Heart left ventricle (tissue), 16 donors: ENCODE measurements at regions not wholly inside any gene's neighbourhood (a gene's known extent, or its start where the extent isn't known, plus 50 kb on each side); places are given as distances from the start of the nearest gene placed in this dataset.

Experiments
- ATAC-seq, 4 donors: fragments of 200-7000 bp; cut with Tn5 transposase; one replicate each; pipeline ENCODE4 v1.9.1; 2020 to 2022; ENCODE audit warnings: moderate library complexity in 4 of 4, mild to moderate bottlenecking in 3 of 4, moderate number of reproducible peaks in 1 of 4
- DNase-seq, 5 donors: peaks; one replicate each; pipeline ENCODE4 v3.0.0-alpha.2; 2020
- H3K27ac ChIP-seq, 12 donors: fragments of 200-600 bp; sonication (generic) in 4 of 12; one replicate each; pipeline versions ENCODE4 v1.5.0 to v1.8.0; 2016 to 2022; ENCODE audit warnings: mild to moderate bottlenecking in 2 of 12
- H3K27me3 ChIP-seq, 9 donors: fragments of 200-600 bp; sonication (generic) in 2 of 9; one replicate each; pipeline versions ENCODE4 v1.5.1 to v1.8.0; 2016 to 2022; ENCODE audit warnings: mild to moderate bottlenecking in 3 of 9
- H3K36me3 ChIP-seq, 9 donors: fragments of 200-600 bp; sonication (generic) in 2 of 9; one replicate each; pipeline versions ENCODE4 v1.5.0 to v1.8.0; 2018 to 2022; ENCODE audit warnings: mild to moderate bottlenecking in 2 of 9
- H3K4me1 ChIP-seq, 12 donors: fragments of 200-600 bp; sonication (generic) in 4 of 12; one replicate each; pipeline versions ENCODE4 v1.5.0 to v1.8.0; 2016 to 2022; ENCODE audit warnings: mild to moderate bottlenecking in 3 of 12
- H3K4me3 ChIP-seq, 12 donors: fragments of 200-600 bp; sonication (generic) in 4 of 12; one replicate each; pipeline versions ENCODE4 v1.5.0 to v1.8.0; 2017 to 2022; ENCODE audit warnings: mild to moderate bottlenecking in 9 of 12, moderate library complexity in 4 of 12
- H3K9me3 ChIP-seq, 12 donors: fragments of 200-600 bp; sonication (generic) in 4 of 12; one replicate each; pipeline versions ENCODE4 v1.5.0 to v1.8.0; 2016 to 2022; ENCODE audit warnings: mild to moderate bottlenecking in 1 of 12
- CTCF ChIP-seq, 12 donors: fragments of 200-600 bp; sonication (generic) in 4 of 12; IDR thresholded peaks; one replicate each; pipeline versions ENCODE4 v1.5.0 to v1.8.0; 2018 to 2022; ENCODE audit warnings: antibody characterized with exemption in 12 of 12, mild to moderate bottlenecking in 5 of 12
- POLR2A ChIP-seq, 2 donors: fragments of 450-650 bp; IDR thresholded peaks; one replicate each; pipeline ENCODE4 v1.6.1; 2017; ENCODE audit warnings: antibody characterized with exemption in 2 of 2, mild to moderate bottlenecking in 2 of 2, moderate library complexity in 2 of 2
- WGBS, 4 donors: extraction: QIAGEN DNeasy Blood & Tissue Kit in 2 of 4; methylation state at CpG; one replicate each; pipeline versions ENCODE4 v1.1.5 to v1.1.7; 2013 to 2018; 5-methylcytosine and 5-hydroxymethylcytosine counted together
- intact Hi-C, 10 donors: fragments of 100-400 bp; cut with DNase I; formaldehyde crosslinking; loops; one replicate each; pipeline versions ENCODE4 v1.11.1 to v1.14.2; 2022
- donor health status: ischemic (EF 13 %, LVEDD 7.1; RV severe dilation, severe dysfunction).
- donor health status: healthy with polysubstance abuse.
- donor health status: DM: no; HTN: yes; CAD: no.
- donor health status: DM: no; HTN: no; CAD: no.
- donor health status: ischemic (EF 25% LVEDD 6.9; RV normal size, moderate dysfunction).
- donor health status: ischemic (EF 25% LVEDD 5.7; RV mildly dilated, moderate dysfunction).
- donor health status: healthy.
- donor health status: DM: yes; HTN: yes; CAD: no.
- donor health status: ischemic (EF 35%, LVEDD 5.7; RV mildly dilated, moderate dysfunction).
- donor health status: nonischemic (EF 11% LVEDD 7.7; RV severe dilation, severe dysfunction).
- donor health status: DM: yes; HTN: yes; CAD: no.
- donor health status: PGD.
- donor health status: ischemic (EF 29% LVEDD 5.4; RV normal size, mild dysfunction).
- donor health status: nonischemic (EF 23%, LVEDD 6.1; RV moderate dilation, normal function).

DNA sequence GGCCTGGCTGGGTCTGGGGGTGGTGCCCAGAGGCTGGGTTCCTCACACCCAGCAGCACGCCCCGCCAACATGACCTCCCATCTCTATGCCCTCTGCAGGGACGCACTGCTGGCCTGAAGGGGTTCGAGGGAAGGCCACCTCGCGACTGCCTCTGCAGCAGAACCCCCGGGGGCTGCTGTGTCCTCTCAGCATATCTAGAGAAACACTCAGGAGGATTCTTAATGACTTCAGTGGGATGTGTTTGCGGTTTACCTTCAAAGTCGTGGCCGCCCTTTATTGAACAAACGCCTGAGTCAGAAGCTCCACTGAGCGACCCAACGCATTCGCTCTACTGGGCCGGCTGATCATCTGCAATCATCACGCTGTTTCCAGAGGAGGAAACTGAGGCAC lies 54.8 kb upstream of the GATA5 start:
- WGBS, 4 donors, result 82 to 90% (median 88%) methylated on average over 14 to 16 of the region's 16 CpGs
- intact Hi-C loops, result no loop called here
- DNase-seq (no peak), ATAC-seq (no peak)
- H3K27ac ChIP-seq, result peak overlapping the region in 5 of 12 donors; percentile 22 to 73 (median 39)
- H3K4me1 ChIP-seq, result peaks cover 0 to 30% (median 7%) of the 10 kb centered on the region in 12 donors
- H3K4me3 ChIP-seq, result no peak overlapping the region
- TF ChIP-seq CTCF (IDR thresholded peaks at IDR 0.05) (no peak), POLR2A (IDR thresholded peaks at IDR 0.05) (no peak)
- H3K36me3 ChIP-seq, result no peaks in the 10 kb centered on the region
- H3K9me3 ChIP-seq, result no peaks in the 10 kb centered on the region
- H3K27me3 ChIP-seq, result peaks cover 0 to 25% (median 0%) of the 10 kb centered on the region in 9 donors

DNA sequence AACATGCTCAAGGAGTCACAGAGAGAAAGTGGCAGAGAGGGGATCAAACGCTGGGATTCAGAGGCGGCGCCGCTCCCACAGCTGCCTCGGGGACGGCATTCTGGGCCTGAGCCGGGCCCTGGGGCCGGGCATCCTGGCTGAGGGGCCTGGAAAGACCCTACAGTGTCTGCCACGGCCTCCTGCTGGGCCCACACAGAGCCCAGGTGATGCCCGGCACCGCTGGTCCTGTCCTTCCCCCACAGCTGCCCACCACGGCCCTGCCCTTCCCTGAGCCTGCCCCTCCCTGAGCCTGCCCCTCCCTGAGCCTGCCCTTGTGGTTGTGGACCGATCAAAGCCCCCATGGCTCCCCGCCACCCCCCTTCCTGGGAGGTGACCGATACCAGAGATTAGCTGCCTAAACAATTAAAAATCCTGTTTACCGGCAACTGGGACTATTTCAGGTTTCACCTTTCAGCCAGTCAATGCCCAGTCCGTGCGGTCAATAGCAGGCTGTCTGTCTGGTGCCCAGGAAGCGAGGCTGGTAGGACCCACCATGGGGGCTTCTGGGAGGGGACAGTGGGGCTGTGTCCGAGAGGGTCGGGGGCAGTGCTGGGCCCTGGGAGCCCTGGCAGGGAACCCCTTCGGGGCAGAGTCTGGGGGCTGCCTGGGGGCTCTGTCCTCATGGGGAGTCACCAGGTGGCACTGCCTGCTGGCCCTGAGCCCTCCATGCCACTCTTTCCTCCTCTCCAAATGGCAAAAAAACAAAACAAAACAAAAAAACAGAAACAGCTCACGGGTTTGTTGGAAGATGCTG lies 55.4 kb upstream of the GATA5 start:
- H3K9me3 ChIP-seq, result no peaks in the 10 kb centered on the region
- H3K27me3 ChIP-seq, result peaks cover 0 to 19% (median 0%) of the 10 kb centered on the region in 9 donors
- 78 to 90% (median 88%) methylated on average over 23 of the region's 23 CpGs for WGBS, 4 donors
- TF ChIP-seq POLR2A (IDR thresholded peaks at IDR 0.05) (no peak), CTCF (IDR thresholded peaks at IDR 0.05) (no peak)
- H3K4me3 ChIP-seq, result no peak overlapping the region
- H3K4me1 ChIP-seq, result peaks cover 0 to 36% (median 7%) of the 10 kb centered on the region in 12 donors
- ATAC-seq (no peak), DNase-seq (no peak)
- H3K27ac ChIP-seq, result no peak overlapping the region
- intact Hi-C loops, result no loop called here
- no peaks in the 10 kb centered on the region for H3K36me3 ChIP-seq

DNA sequence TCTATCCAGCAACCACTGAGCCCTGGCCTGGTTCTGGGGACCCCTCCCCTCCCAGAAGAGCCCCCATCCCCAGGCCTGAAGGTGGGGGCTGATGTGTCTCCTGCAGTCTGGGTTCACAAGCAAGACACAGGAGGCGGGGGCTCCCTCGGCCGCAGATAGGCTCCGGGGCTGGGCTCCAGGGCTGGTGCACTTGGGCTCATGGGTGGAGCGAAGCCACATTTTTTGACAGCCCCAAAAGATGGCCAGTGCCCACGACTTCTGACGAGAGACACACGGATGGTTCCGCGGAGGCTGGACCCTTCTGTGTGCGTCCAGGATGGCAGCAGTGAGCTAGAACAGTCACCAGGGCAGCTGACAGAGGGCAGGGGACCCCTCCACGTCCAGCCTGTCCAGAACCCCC lies 57.1 kb upstream of the GATA5 start:
- WGBS, 4 donors, result 87 to 100% (median 93%) methylated on average over 4 to 12 of the region's 12 CpGs
- peaks cover 0 to 41% (median 10%) of the 10 kb centered on the region in 12 donors for H3K4me1 ChIP-seq
- ATAC-seq, result no peak
- no peak overlapping the region for H3K4me3 ChIP-seq
- DNase-seq, result no peak
- H3K27ac ChIP-seq, result no peak overlapping the region
- intact Hi-C loops, result no loop called here
- no peak for TF ChIP-seq POLR2A (IDR thresholded peaks at IDR 0.05)
- TF ChIP-seq CTCF (IDR thresholded peaks at IDR 0.05), result no peak
- peaks cover 0 to 13% (median 0%) of the 10 kb centered on the region in 9 donors for H3K27me3 ChIP-seq
- H3K36me3 ChIP-seq, result no peaks in the 10 kb centered on the region
- H3K9me3 ChIP-seq, result no peaks in the 10 kb centered on the region

- peaks cover 0 to 13% (median 0%) of the 10 kb centered on the region in 9 donors for H3K27me3 ChIP-seq
- ATAC-seq (no peak), DNase-seq (no peak)
- no peaks in the 10 kb centered on the region for H3K36me3 ChIP-seq
- no peaks in the 10 kb centered on the region for H3K9me3 ChIP-seq
- intact Hi-C loops, result no loop called here
- peaks cover 0 to 40% (median 10%) of the 10 kb centered on the region in 12 donors for H3K4me1 ChIP-seq
- H3K27ac ChIP-seq, result no peak overlapping the region
- TF ChIP-seq POLR2A (IDR thresholded peaks at IDR 0.05), result no peak
- no peak for TF ChIP-seq CTCF (IDR thresholded peaks at IDR 0.05)
- 64 to 73% (median 69%) methylated on average over 13 to 19 of the region's 19 CpGs for WGBS, 4 donors
- H3K4me3 ChIP-seq, result no peak overlapping the region
Measured at GRCh38 chr20:62533591-62534495, 58.0 kb upstream of the GATA5 start.
